Body of pancreas (tissue), 4 donors: ENCODE measurements at regions not wholly inside any gene's neighbourhood (a gene's known extent, or its start where the extent isn't known, plus 50 kb on each side); places are given as distances from the start of the nearest gene placed in this dataset.

Source experiments
- CTCF ChIP-seq, 7 experiments: fragments of 450-650 bp in 4 of 7; fragments of 200-600 bp in 3 of 7; sonication (generic) in 3 of 7; IDR thresholded peaks; one replicate each; pipeline ENCODE4 v1.5.1; 2016 to 2019; ENCODE audit warnings: antibody characterized with exemption in 7 of 7
- POLR2A ChIP-seq, 3 donors: fragments of 450-650 bp; IDR thresholded peaks; one replicate each; pipeline ENCODE4 v1.6.1; 2016; ENCODE audit warnings: antibody characterized with exemption in 3 of 3, mild to moderate bottlenecking in 2 of 3

GRCh38 chr17:27978689-27979175, 63.7 kb upstream of the NLK start:
- TF ChIP-seq CTCF (IDR thresholded peaks at IDR 0.05) (no peak), POLR2A (IDR thresholded peaks at IDR 0.05) (no peak)
